Tibial nerve (tissue), 4 donors: ENCODE measurements at regions not wholly inside any gene's neighbourhood (a gene's known extent, or its start where the extent isn't known, plus 50 kb on each side); places are given as distances from the start of the nearest gene placed in this dataset.

Experiments
- CTCF ChIP-seq, 5 experiments: fragments of 200-600 bp in 3 of 5; fragments of 450-650 bp in 2 of 5; sonication (generic) in 3 of 5; IDR thresholded peaks; one replicate each; pipeline ENCODE4 v1.5.1; 2016 to 2019; ENCODE audit warnings: antibody characterized with exemption in 5 of 5, mild to moderate bottlenecking in 3 of 5, moderate library complexity in 2 of 5
- EP300 ChIP-seq, 2 donors: sonication (generic); formaldehyde crosslinking; IDR thresholded peaks; one replicate each; pipeline ENCODE4 v1.6.1; 2017; ENCODE audit warnings: antibody characterized with exemption in 2 of 2, mild to moderate bottlenecking in 1 of 2
- POLR2A ChIP-seq, 2 donors: fragments of 450-650 bp; IDR thresholded peaks; one replicate each; pipeline ENCODE4 v1.6.1; 2017; ENCODE audit warnings: antibody characterized with exemption in 2 of 2, mild to moderate bottlenecking in 2 of 2, moderate library complexity in 2 of 2

DNA sequence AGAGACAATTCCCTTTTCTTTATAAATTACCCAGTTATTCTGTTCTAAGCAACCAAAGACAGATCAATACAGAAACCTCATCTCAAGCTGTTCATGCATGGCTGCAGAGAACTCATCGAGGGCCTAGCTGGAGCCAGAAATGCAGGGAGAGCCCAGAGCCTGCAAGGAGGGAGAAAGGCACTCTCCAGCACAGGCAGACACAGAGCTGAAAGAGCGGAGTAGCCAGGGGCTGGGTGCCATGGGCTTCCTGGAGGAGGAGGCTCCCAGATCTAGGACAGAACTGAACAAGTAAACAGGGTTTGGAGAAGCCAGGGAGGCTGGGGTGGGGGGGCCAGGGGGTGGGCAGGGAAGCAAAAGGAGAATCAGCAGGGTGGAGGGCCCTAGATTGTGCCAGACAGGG, 144.2 kb upstream of the ZNF507 start:
- TF ChIP-seq POLR2A (IDR thresholded peaks at IDR 0.05) (no peak), CTCF (IDR thresholded peaks at IDR 0.05) (no peak), EP300 (IDR thresholded peaks at IDR 0.05) (no peak)
